ENCODE measurements at regions not wholly inside any gene's neighbourhood (a gene's known extent, or its start where the extent isn't known, plus 50 kb on each side); places are given as distances from the start of the nearest gene placed in this dataset.

GRCh38 chr9:129481424-129481809 lies 139.5 kb downstream of the C9orf50 start:
- Mint-ChIP-seq H3K9me3 (no peaks in the 10 kb centered on the region), H3K27ac (peak overlapping the region; percentile 16), H3K4me3 (peak overlapping the region; percentile 5), H3K4me1 (ENCODE audit: low read depth) (peaks cover 38% of the 10 kb centered on the region), H3K27me3 (no peaks in the 10 kb centered on the region), H3K36me3 (ENCODE audit: low read depth) (no peaks in the 10 kb centered on the region)

DNA sequence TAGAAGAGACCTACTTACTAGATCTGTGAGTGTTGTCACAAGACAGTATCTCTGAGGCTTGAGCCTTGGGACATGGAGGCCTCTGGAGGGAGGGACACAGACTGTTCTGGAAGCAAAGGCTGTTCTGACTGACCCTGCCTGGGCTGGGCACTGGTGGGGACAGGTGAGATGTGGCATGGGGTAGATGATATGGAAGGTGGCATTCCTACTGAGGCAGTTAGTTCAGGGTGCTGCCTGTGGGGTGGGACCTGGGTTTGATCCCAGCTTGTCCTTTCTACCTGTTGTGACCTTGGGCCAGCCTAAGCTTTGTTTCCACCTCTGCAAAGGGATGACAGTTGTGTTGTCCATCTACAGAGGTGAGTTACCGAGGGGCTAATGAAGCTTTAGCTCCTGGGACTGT lies 140.2 kb downstream of the C9orf50 start:
- Mint-ChIP-seq H3K9me3 (no peaks in the 10 kb centered on the region), H3K4me3 (no peak overlapping the region), H3K4me1 (ENCODE audit: low read depth) (peaks cover 32% of the 10 kb centered on the region)

DNA sequence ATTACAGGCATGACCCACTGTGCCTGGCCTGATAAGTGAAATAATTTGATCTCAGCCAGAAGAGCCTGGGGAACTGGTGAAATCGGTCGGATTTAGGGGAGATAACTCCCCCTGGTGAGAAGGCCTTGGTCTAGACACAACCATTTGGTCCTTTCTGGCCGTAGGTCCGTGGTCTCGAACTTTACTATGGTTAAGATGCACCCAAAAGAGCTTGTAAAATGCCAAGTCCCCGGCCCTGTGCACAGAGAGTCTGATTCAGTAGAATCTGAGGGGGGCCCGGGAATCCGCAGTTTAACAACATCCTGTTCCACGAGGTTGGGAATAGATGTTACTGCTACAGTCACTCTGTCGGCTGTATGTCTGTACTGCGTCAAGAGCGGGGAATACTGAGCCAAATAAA lies 140.7 kb downstream of the C9orf50 start:
- Mint-ChIP-seq H3K4me3 (no peak overlapping the region), H3K9me3 (no peaks in the 10 kb centered on the region), H3K27me3 (no peaks in the 10 kb centered on the region), H3K4me1 (ENCODE audit: low read depth) (peaks cover 27% of the 10 kb centered on the region), H3K36me3 (ENCODE audit: low read depth) (no peaks in the 10 kb centered on the region), H3K27ac (no peak overlapping the region)

More for the DNA sequence above, 140.2 kb downstream of the C9orf50 start:
- Mint-ChIP-seq H3K27ac (no peak overlapping the region), H3K36me3 (ENCODE audit: low read depth) (no peaks in the 10 kb centered on the region), H3K27me3 (no peaks in the 10 kb centered on the region)

DNA sequence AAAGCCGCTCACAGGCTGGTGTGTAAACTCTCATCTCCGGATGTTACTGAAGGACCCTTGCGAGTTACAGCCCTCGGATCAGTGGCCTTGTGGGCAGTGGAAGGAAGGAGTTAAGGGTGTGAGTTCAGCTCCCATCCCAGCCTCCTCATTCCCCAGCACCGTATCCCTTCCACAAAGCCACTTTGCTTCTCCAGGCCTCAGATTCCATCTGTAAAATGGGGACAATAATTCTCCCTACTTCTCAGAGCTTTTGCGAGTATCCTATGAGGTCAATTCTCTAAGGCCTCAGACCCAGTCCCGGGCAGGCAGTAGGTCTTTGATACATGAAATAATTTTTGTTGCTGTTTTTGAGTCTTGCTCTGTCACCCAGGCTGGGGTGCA lies 141.3 kb downstream of the C9orf50 start:
- Mint-ChIP-seq H3K4me3 (no peak overlapping the region), H3K27ac (no peak overlapping the region), H3K4me1 (ENCODE audit: low read depth) (peaks cover 21% of the 10 kb centered on the region), H3K27me3 (no peaks in the 10 kb centered on the region), H3K9me3 (no peaks in the 10 kb centered on the region), H3K36me3 (ENCODE audit: low read depth) (no peaks in the 10 kb centered on the region)

DNA sequence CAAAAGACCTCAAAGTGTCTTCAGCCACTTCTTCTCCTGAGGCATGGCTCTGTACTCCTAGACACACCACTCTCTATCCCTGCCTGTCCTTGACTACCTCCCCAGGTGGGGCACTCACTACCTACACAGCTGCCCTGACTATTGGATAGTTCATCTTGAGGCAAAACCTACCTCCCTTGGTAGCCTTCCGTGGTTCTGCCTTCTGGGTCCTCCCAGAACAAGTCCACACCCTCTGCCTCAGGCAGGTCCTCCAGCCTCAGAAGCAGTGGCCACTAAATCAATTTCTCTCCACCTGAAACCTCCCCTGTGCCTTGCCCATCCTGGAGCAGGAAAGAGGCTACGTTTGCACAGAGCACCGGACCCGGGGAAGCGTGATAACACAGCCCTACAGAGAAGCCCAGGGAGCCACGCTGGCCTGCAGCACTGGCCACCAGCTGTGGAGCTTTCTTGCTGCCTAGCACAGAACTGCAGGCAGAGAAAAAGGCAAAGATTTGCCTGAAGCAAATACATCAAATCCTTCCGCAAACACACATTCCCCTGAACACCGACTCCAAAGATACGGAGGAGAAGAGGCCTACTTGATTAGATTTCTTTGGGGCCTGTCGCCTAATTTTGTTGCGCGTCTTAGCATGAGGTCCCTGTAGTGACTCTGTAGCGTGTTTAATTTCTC lies 141.8 kb downstream of the C9orf50 start:
- H3K4me3 Mint-ChIP-seq, result no peak overlapping the region
- H3K9me3 Mint-ChIP-seq, result no peaks in the 10 kb centered on the region
- peaks cover 17% of the 10 kb centered on the region for H3K4me1 Mint-ChIP-seq (ENCODE audit: low read depth)
- H3K27me3 Mint-ChIP-seq, result no peaks in the 10 kb centered on the region
- no peak overlapping the region for H3K27ac Mint-ChIP-seq
- no peaks in the 10 kb centered on the region for H3K36me3 Mint-ChIP-seq (ENCODE audit: low read depth)

- no peaks in the 10 kb centered on the region for H3K36me3 Mint-ChIP-seq (ENCODE audit: low read depth)
These were observed 142.4 kb downstream of the C9orf50 start for GRCh38 chr9:129478461-129478860.

GRCh38 chr9:129476821-129477611 lies 143.9 kb downstream of the C9orf50 start:
- Mint-ChIP-seq H3K27ac (no peak overlapping the region), H3K27me3 (no peaks in the 10 kb centered on the region), H3K36me3 (ENCODE audit: low read depth) (no peaks in the 10 kb centered on the region), H3K9me3 (no peaks in the 10 kb centered on the region), H3K4me1 (ENCODE audit: low read depth) (peaks cover 20% of the 10 kb centered on the region), H3K4me3 (no peak overlapping the region)

More at GRCh38 chr9:129478461-129478860, 142.4 kb downstream of the C9orf50 start:
- H3K4me3 Mint-ChIP-seq, result no peak overlapping the region
- H3K9me3 Mint-ChIP-seq, result no peaks in the 10 kb centered on the region
- no peak overlapping the region for H3K27ac Mint-ChIP-seq
- H3K4me1 Mint-ChIP-seq (ENCODE audit: low read depth), result peaks cover 17% of the 10 kb centered on the region
- H3K27me3 Mint-ChIP-seq, result no peaks in the 10 kb centered on the region

DNA sequence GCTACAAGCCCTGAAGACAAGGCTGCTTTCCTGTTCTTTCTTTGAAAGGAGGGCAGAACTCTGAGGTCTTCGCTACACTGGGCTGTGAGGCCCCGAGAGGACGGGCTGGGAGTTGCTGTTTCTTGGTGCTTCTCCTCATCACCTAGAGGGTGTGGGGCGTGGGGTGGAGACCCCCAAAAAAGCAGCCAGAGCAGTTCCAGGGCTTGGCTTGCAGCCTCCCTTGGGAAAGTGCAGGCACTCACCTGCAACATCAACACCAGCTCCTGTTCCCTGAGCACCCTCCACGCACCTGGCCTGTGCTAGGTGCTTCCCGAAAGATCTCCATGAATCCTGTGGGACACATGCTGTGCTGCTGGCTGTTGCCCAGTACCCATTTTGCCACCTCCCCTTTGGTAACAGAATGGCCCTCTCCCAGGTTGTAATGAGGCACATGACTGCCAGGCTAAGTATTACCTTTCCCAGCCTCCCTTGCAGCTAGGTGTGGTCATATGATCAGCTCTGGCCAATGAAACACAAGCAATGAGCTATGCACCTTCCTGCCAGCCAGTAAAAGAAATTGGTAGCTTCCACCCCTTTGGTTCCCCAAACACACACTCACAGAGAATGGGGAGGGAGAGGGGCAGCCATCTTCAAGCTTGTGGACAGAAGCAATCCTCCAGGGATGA lies 146.0 kb downstream of the C9orf50 start:
- no peaks in the 10 kb centered on the region for H3K36me3 Mint-ChIP-seq (ENCODE audit: low read depth)
- no peak overlapping the region for H3K4me3 Mint-ChIP-seq
- peaks cover 42% of the 10 kb centered on the region for H3K4me1 Mint-ChIP-seq (ENCODE audit: low read depth)
- no peak overlapping the region for H3K27ac Mint-ChIP-seq
- no peaks in the 10 kb centered on the region for H3K9me3 Mint-ChIP-seq
- no peaks in the 10 kb centered on the region for H3K27me3 Mint-ChIP-seq

DNA sequence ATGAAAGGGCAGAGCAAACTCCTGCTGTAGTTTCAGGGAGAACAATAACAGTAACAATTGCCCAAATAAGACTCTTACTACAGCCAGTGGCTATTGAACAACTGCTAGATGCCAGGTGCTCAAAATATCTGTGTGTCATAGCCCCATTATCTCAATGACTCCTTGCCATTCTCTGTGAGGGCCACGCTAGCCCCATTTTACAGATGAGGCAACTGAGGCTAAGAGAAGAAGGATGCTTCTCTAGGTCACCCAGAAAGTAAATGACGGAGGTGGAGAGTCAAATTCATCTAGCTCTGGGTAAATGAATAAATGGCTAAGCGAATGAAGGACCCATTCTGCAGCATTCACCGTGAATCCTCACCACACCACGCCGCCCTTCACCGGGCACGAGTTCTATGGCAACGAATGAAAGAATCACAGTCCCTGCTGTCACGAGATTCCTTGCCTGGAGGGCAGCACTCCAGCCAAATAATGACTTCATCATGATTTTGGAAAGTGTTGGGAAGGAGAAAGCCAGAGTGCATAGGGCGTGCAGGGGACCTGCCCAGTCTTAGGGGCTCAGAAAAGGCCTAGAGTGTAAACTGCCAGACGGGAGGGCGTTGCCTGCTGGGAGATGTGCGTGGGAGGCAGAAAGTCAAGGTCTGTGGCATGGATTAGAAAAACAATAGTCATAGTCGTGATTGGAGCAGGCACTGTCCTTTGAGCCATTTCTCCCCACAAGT lies 147.2 kb downstream of the C9orf50 start:
- no peaks in the 10 kb centered on the region for H3K36me3 Mint-ChIP-seq (ENCODE audit: low read depth)
- no peak overlapping the region for H3K4me3 Mint-ChIP-seq
- peaks cover 44% of the 10 kb centered on the region for H3K4me1 Mint-ChIP-seq (ENCODE audit: low read depth)
- no peaks in the 10 kb centered on the region for H3K9me3 Mint-ChIP-seq
- H3K27ac Mint-ChIP-seq, result no peak overlapping the region
- H3K27me3 Mint-ChIP-seq, result no peaks in the 10 kb centered on the region

- no peaks in the 10 kb centered on the region for H3K27me3 Mint-ChIP-seq
- H3K9me3 Mint-ChIP-seq, result no peaks in the 10 kb centered on the region
These were observed 148.2 kb downstream of the C9orf50 start for GRCh38 chr9:129472651-129473102.

DNA sequence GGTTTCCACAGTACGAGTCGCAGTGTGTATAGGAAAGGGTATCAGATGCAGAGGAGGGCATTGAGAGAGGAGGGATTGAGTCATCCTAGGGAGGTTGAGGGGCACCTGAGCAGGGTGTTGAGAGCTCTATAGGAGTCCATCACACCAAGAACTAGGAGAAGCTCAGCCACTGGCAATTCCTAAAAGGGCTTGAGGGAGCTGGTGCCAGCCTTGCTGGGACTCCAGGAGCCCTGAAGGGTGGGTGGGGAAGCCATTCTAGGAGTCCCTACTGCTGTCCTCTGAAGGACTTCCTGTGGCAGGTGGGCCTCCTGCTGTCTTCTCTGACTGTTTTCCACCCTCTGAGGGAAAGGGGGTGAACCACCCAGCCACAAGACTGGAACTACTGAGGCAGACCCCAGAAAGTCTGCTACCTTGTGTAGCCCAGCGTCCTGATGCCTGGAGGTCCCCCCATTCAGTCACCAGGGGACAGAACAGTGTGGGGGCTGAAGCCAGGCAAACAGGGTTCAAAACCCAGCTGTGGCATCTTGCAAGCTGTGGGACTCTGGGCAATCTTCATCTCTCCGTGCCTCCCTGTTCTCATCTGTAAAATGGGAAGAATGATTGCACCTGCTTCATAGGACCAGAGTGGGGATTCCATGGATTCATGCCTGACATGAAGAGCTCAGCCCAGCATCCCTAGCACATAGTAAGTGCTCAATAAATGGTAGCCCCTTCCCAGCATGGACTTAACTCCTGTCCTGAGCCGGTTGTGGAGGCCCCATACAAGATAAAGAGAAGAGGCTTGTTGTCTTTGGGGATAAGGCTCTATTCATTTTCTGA lies 149.5 kb downstream of the C9orf50 start:
- Mint-ChIP-seq H3K36me3 (ENCODE audit: low read depth) (no peaks in the 10 kb centered on the region), H3K27me3 (no peaks in the 10 kb centered on the region), H3K4me3 (peak overlapping the region; percentile 51), H3K9me3 (no peaks in the 10 kb centered on the region), H3K4me1 (ENCODE audit: low read depth) (peaks cover 40% of the 10 kb centered on the region), H3K27ac (peak overlapping the region; percentile 84)

More at GRCh38 chr9:129472651-129473102, 148.2 kb downstream of the C9orf50 start:
- H3K27ac Mint-ChIP-seq, result no peak overlapping the region
- peaks cover 44% of the 10 kb centered on the region for H3K4me1 Mint-ChIP-seq (ENCODE audit: low read depth)
- no peaks in the 10 kb centered on the region for H3K36me3 Mint-ChIP-seq (ENCODE audit: low read depth)
- H3K4me3 Mint-ChIP-seq, result no peak overlapping the region

- H3K9me3 Mint-ChIP-seq, result no peaks in the 10 kb centered on the region
- H3K36me3 Mint-ChIP-seq (ENCODE audit: low read depth), result no peaks in the 10 kb centered on the region
- H3K27me3 Mint-ChIP-seq, result no peaks in the 10 kb centered on the region
- no peak overlapping the region for H3K4me3 Mint-ChIP-seq
- H3K27ac Mint-ChIP-seq, result peak overlapping the region; percentile 74
- H3K4me1 Mint-ChIP-seq (ENCODE audit: low read depth), result peaks cover 53% of the 10 kb centered on the region
These were observed 150.9 kb downstream of the C9orf50 start for GRCh38 chr9:129469988-129470316.

- H3K27me3 Mint-ChIP-seq, result no peaks in the 10 kb centered on the region
- peaks cover 53% of the 10 kb centered on the region for H3K4me1 Mint-ChIP-seq (ENCODE audit: low read depth)
- no peaks in the 10 kb centered on the region for H3K9me3 Mint-ChIP-seq
- no peaks in the 10 kb centered on the region for H3K36me3 Mint-ChIP-seq (ENCODE audit: low read depth)
- H3K4me3 Mint-ChIP-seq, result no peak overlapping the region
- peak overlapping the region; percentile 74 for H3K27ac Mint-ChIP-seq
These were observed 151.5 kb downstream of the C9orf50 start for GRCh38 chr9:129469188-129469987.

Measured in stimulated activated naive CD8-positive, alpha-beta T cell treated with anti-CD3 and anti-CD28 coated beads, Interleukin-15, Interleukin-2, amounts not matched to agents 100 ng/mL and 50 ng/mL, for 24 hours (primary cell).